DND-41 (cell line): ENCODE measurements at regions not wholly inside any gene's neighbourhood (a gene's known extent, or its start where the extent isn't known, plus 50 kb on each side); places are given as distances from the start of the nearest gene placed in this dataset.

Experiments used
- CTCF ChIP-seq: IDR thresholded peaks from 2 replicates; pipeline ENCODE4 v1.5.1; 2012; ENCODE audit warnings: borderline replicate concordance, low read length, moderate library complexity, mild to moderate bottlenecking; ENCODE audit not compliant: poor library complexity, severe bottlenecking; ENCODE audit errors: extremely low read depth
- EZH2 ChIP-seq: IDR thresholded peaks from 3 replicates; pipeline ENCODE4 v1.6.1; 2012; ENCODE audit warnings: borderline replicate concordance, low read depth, mild to moderate bottlenecking, moderate library complexity, low read length, inconsistent platforms; ENCODE audit not compliant: severe bottlenecking

DNA sequence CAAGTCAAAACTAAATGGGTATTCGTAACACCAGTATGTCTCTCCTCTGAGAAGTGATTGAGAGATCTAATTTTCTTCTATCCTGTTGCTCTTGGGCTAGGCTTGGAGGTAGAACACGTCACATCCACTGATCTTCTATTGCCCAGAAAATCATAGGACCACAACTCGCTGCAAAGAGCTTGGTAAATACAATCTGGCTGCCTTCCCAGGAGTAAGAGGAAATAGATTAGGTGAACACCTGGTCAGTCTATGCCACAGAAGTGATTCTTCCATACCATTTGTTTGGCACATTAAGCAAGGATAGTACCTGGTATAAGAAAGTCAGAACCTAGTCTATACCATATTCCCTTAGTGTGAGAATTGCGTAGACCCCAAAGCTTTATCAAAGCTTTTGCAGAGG, 129.3 kb upstream of the PHYHIPL start:
- TF ChIP-seq CTCF (no peak), EZH2 (no peak)
